OCI-LY7 (cell line): ENCODE measurements at regions not wholly inside any gene's neighbourhood (a gene's known extent, or its start where the extent isn't known, plus 50 kb on each side); places are given as distances from the start of the nearest gene placed in this dataset.

Experiments
- EZH2phosphoT487 ChIP-seq: fragments of 200-600 bp; sonication (generic); IDR thresholded peaks from 2 replicates; pipeline ENCODE4 v1.6.1; 2018; ENCODE audit warnings: low read depth, borderline replicate concordance, mild to moderate bottlenecking, mixed run types, antibody characterized with exemption, low read length, moderate library complexity, mixed read lengths
- TF ChIP-seq, protein P1 (sequence below): fragments of 200-600 bp; sonication (generic); conservative IDR thresholded peaks from 2 replicates; pipeline ENCODE4 v1.5.1; 2014; ENCODE audit warnings: mild to moderate bottlenecking, antibody characterized with exemption, low read length, moderate library complexity, mixed read lengths

DNA sequence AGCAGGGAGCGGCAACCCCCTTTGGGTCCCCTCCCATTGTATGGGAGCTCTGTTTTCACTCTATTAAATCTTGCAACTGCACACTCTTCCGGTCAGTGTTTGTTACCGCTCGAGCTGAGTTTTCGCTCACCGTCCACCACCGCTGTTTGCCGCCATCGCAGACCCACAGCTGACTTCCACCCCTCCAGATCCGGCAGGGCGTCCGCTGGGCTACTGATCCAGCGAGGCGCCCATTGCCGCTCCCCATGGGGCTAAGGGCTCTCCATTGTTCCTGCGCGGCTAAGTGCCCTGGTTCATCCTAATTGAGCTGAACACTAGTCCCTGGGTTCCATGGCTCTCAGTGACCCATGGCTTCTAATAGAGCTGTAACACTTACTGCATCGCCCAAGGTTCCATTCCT lies 115.6 kb upstream of the AUTS2 start:
- TF ChIP-seq, protein P1, sequence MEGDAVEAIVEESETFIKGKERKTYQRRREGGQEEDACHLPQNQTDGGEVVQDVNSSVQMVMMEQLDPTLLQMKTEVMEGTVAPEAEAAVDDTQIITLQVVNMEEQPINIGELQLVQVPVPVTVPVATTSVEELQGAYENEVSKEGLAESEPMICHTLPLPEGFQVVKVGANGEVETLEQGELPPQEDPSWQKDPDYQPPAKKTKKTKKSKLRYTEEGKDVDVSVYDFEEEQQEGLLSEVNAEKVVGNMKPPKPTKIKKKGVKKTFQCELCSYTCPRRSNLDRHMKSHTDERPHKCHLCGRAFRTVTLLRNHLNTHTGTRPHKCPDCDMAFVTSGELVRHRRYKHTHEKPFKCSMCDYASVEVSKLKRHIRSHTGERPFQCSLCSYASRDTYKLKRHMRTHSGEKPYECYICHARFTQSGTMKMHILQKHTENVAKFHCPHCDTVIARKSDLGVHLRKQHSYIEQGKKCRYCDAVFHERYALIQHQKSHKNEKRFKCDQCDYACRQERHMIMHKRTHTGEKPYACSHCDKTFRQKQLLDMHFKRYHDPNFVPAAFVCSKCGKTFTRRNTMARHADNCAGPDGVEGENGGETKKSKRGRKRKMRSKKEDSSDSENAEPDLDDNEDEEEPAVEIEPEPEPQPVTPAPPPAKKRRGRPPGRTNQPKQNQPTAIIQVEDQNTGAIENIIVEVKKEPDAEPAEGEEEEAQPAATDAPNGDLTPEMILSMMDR: no peak
- TF ChIP-seq EZH2phosphoT487: no peak
